ENCODE measurements at regions not wholly inside any gene's neighbourhood (a gene's known extent, or its start where the extent isn't known, plus 50 kb on each side); places are given as distances from the start of the nearest gene placed in this dataset.

DNA sequence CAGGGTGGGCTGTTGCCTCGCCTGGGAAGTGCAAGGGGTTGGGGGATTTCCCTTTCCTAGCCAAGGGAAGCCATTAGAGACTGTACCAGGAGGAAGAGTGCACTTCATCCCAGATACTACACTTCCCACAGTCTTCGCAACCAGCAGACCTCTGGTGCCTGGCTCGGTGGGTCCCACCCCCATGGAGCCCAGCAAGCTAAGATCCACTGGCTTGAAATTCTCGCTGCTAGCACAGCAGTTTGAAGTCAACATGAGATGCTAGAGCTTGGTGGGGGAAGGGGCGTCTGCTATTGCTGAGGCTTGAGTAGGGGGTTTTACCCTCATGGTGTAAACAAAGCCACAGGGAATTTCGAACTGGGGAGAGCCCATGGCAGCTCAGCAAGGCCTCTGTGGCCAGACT, 586.4 kb downstream of the HTR1A start:
- Histone ChIP-seq H3F3A (ENCODE audit: low read depth) (no peaks in the 10 kb centered on the region), H3K4me3 (no peak overlapping the region), H3K36me3 (no peaks in the 10 kb centered on the region), H3K4me1 (no peaks in the 10 kb centered on the region), H3K9me3 (ENCODE audit: low read depth) (no peaks in the 10 kb centered on the region), H3K4me2 (no peak overlapping the region), H3K9ac (no peak overlapping the region), H3K27me3 (no peaks in the 10 kb centered on the region), H3K27ac (no peak overlapping the region), H3K79me2 (ENCODE audit: low read depth) (no peaks in the 10 kb centered on the region), H4K20me1 (ENCODE audit: low read depth) (no peaks in the 10 kb centered on the region), H2AFZ (replicated peaks) (peak overlapping the region; percentile 10)
- Mint-ChIP-seq H3K9me3 (no peaks in the 10 kb centered on the region), H3K4me1 (no peaks in the 10 kb centered on the region), H3K36me3 (no peaks in the 10 kb centered on the region), H3K27me3 (ENCODE audit: insufficient read depth, low read depth) (no peaks in the 10 kb centered on the region), H3K27ac (no peak overlapping the region), H3K4me3 (no peak overlapping the region)
- TF ChIP-seq EZH2phosphoT487 (IDR thresholded peaks at IDR 0.05): no peak
- no peak for TF ChIP-seq EZH2 (IDR thresholded peaks at IDR 0.05)
- TF ChIP-seq, protein P1, sequence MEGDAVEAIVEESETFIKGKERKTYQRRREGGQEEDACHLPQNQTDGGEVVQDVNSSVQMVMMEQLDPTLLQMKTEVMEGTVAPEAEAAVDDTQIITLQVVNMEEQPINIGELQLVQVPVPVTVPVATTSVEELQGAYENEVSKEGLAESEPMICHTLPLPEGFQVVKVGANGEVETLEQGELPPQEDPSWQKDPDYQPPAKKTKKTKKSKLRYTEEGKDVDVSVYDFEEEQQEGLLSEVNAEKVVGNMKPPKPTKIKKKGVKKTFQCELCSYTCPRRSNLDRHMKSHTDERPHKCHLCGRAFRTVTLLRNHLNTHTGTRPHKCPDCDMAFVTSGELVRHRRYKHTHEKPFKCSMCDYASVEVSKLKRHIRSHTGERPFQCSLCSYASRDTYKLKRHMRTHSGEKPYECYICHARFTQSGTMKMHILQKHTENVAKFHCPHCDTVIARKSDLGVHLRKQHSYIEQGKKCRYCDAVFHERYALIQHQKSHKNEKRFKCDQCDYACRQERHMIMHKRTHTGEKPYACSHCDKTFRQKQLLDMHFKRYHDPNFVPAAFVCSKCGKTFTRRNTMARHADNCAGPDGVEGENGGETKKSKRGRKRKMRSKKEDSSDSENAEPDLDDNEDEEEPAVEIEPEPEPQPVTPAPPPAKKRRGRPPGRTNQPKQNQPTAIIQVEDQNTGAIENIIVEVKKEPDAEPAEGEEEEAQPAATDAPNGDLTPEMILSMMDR (IDR thresholded peaks at IDR 0.05): no peak
- DNase-seq (ENCODE audit: low spot score): no peak

DNA sequence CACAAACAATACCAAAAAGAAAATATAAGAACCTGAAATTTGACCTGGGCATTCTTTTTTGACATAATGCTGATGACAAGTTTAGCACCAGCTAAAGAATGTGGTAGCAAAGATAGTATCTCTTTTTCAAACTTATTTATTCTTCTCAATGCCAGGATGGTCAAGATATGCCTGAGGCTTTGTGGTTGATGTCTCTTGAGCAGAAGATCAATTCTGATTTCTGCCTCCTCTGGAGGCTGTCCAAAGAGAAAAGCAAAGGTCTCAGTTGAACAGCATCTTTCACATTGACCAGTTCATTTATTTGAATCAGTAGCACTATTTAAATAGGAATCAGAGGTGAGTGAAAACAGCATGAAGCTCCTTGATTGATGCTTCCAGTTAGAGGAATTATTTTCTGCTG, 588.2 kb downstream of the HTR1A start:
- H3K9me3 Mint-ChIP-seq: no peaks in the 10 kb centered on the region
- H3K27ac Mint-ChIP-seq: no peak overlapping the region
- H3K36me3 Mint-ChIP-seq: no peaks in the 10 kb centered on the region
- H3K4me2 ChIP-seq: no peak overlapping the region
- H3K9ac ChIP-seq: no peak overlapping the region
- H3K27me3 Mint-ChIP-seq (ENCODE audit: insufficient read depth, low read depth): no peaks in the 10 kb centered on the region
- TF ChIP-seq EZH2 (IDR thresholded peaks at IDR 0.05): no peak
- TF ChIP-seq, protein P1 (IDR thresholded peaks at IDR 0.05): no peak
- no peak for TF ChIP-seq EZH2phosphoT487 (IDR thresholded peaks at IDR 0.05)
- H3F3A ChIP-seq (ENCODE audit: low read depth): no peaks in the 10 kb centered on the region
- H3K4me3 ChIP-seq: no peak overlapping the region
- no peaks in the 10 kb centered on the region for H3K27me3 ChIP-seq
- no peak for DNase-seq (ENCODE audit: low spot score)
- H3K4me1 Mint-ChIP-seq: no peaks in the 10 kb centered on the region
- no peaks in the 10 kb centered on the region for H3K36me3 ChIP-seq
- no peak overlapping the region for H3K27ac ChIP-seq
- H2AFZ ChIP-seq (replicated peaks): no peak overlapping the region
- no peaks in the 10 kb centered on the region for H3K9me3 ChIP-seq (ENCODE audit: low read depth)
- H3K4me1 ChIP-seq: no peaks in the 10 kb centered on the region
- no peaks in the 10 kb centered on the region for H4K20me1 ChIP-seq (ENCODE audit: low read depth)
- H3K79me2 ChIP-seq (ENCODE audit: low read depth): no peaks in the 10 kb centered on the region
- H3K4me3 Mint-ChIP-seq: no peak overlapping the region

DNA sequence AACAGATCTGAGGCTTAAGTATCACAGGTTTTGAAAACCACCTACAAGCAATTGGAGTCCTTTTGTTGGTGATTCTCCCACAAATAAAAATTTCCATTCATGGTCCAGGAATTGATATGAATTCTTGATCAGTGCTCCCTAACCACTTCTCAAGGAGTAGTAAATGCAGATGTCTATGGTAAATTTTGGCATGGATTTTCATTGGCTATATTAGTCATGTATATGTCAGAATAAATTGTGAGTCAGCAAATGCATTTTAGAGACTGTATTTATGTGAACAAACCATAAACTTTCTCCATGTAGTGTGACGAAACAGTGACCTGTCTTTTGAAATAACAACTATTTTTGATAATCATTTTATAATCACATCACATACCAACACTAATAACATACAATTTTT, 611.1 kb downstream of the HTR1A start:
- Histone ChIP-seq H3K27me3 (no peaks in the 10 kb centered on the region), H3K9ac (no peak overlapping the region), H3F3A (ENCODE audit: low read depth) (no peaks in the 10 kb centered on the region), H4K20me1 (ENCODE audit: low read depth) (no peaks in the 10 kb centered on the region), H3K4me3 (no peak overlapping the region), H3K9me3 (ENCODE audit: low read depth) (no peaks in the 10 kb centered on the region), H3K4me2 (no peak overlapping the region), H3K27ac (no peak overlapping the region), H2AFZ (replicated peaks) (no peak overlapping the region), H3K4me1 (no peaks in the 10 kb centered on the region), H3K36me3 (no peaks in the 10 kb centered on the region), H3K79me2 (ENCODE audit: low read depth) (no peaks in the 10 kb centered on the region)
- no peak for DNase-seq (ENCODE audit: low spot score)
- Mint-ChIP-seq H3K4me3 (no peak overlapping the region), H3K36me3 (no peaks in the 10 kb centered on the region), H3K4me1 (no peaks in the 10 kb centered on the region), H3K27me3 (ENCODE audit: insufficient read depth, low read depth) (no peaks in the 10 kb centered on the region), H3K9me3 (no peaks in the 10 kb centered on the region), H3K27ac (no peak overlapping the region)
- TF ChIP-seq EZH2phosphoT487 (IDR thresholded peaks at IDR 0.05): no peak
- TF ChIP-seq, protein P1 (IDR thresholded peaks at IDR 0.05): no peak
- no peak for TF ChIP-seq EZH2 (IDR thresholded peaks at IDR 0.05)

DNA sequence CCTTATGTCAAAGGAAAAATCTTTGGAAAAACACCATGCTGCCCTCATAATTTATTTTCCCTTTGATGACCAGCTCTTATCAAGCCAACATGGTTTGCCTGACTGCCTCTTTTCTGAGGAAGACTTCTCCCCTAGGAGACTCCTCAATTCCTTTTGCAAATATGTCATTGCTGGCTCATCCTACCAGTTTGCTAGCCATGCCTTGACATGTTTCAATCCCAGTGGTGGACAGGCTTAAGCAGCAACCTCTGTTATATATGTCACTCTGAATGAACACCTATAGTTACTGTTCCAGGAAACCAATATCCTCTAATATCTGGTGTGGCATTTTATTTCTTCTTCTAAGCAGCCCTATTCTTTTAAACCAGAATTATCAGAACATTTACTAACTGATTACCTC, 615.8 kb downstream of the HTR1A start:
- Mint-ChIP-seq H3K27me3 (ENCODE audit: insufficient read depth, low read depth) (no peaks in the 10 kb centered on the region), H3K4me1 (no peaks in the 10 kb centered on the region), H3K4me3 (no peak overlapping the region), H3K36me3 (no peaks in the 10 kb centered on the region), H3K27ac (no peak overlapping the region), H3K9me3 (no peaks in the 10 kb centered on the region)
- H3K4me3 ChIP-seq: no peak overlapping the region
- no peaks in the 10 kb centered on the region for H3K36me3 ChIP-seq
- H3K27ac ChIP-seq: no peak overlapping the region
- TF ChIP-seq, protein P1 (IDR thresholded peaks at IDR 0.05): no peak
- TF ChIP-seq EZH2 (IDR thresholded peaks at IDR 0.05): no peak
- TF ChIP-seq EZH2phosphoT487 (IDR thresholded peaks at IDR 0.05): no peak
- no peak overlapping the region for H2AFZ ChIP-seq (replicated peaks)
- no peak overlapping the region for H3K9ac ChIP-seq
- no peaks in the 10 kb centered on the region for H3K4me1 ChIP-seq
- H3K4me2 ChIP-seq: no peak overlapping the region
- DNase-seq (ENCODE audit: low spot score): no peak
- no peaks in the 10 kb centered on the region for H3K27me3 ChIP-seq
- no peaks in the 10 kb centered on the region for H3F3A ChIP-seq (ENCODE audit: low read depth)
- H3K79me2 ChIP-seq (ENCODE audit: low read depth): no peaks in the 10 kb centered on the region
- H4K20me1 ChIP-seq (ENCODE audit: low read depth): no peaks in the 10 kb centered on the region
- peaks cover 7% of the 10 kb centered on the region for H3K9me3 ChIP-seq (ENCODE audit: low read depth)
